BLaER1 treated with 17β-estradiol and CSF1 and Interleukin-3, amounts not matched to agents 10 nM and 100 nM (cell line): ENCODE measurements at regions not wholly inside any gene's neighbourhood (a gene's known extent, or its start where the extent isn't known, plus 50 kb on each side); places are given as distances from the start of the nearest gene placed in this dataset.
"Not testable (repeated sequence)": the region's sequence is repeated elsewhere in the genome, so short reads cannot be mapped to it uniquely, and the experiment has no call there.

Experiments
- H3K27ac ChIP-seq, 11 experiments: shearing (Covaris generic); formaldehyde crosslinking; 2 replicates each; pipeline ENCODE4 v1.8.1; 2022
- H3K27me3 ChIP-seq, 11 experiments: shearing (Covaris generic); formaldehyde crosslinking; 2 replicates each; pipeline ENCODE4 v1.8.1; 2022
- H3K36me3 ChIP-seq, 11 experiments: shearing (Covaris generic); formaldehyde crosslinking; 2 replicates each; pipeline ENCODE4 v1.8.1; 2022
- H3K4me1 ChIP-seq, 10 experiments: shearing (Covaris generic); formaldehyde crosslinking; 2 replicates each; pipeline ENCODE4 v1.8.1; 2022
- H3K4me2 ChIP-seq, 11 experiments: shearing (Covaris generic); formaldehyde crosslinking; 2 replicates each; pipeline ENCODE4 v1.8.1; 2022
- H3K4me3 ChIP-seq, 10 experiments: shearing (Covaris generic); formaldehyde crosslinking; 2 replicates each; pipeline ENCODE4 v1.8.1; 2022
- H3K9ac ChIP-seq, 11 experiments: shearing (Covaris generic); formaldehyde crosslinking; 2 replicates each; pipeline ENCODE4 v1.8.1; 2022
- H3K9me3 ChIP-seq, 11 experiments: shearing (Covaris generic); formaldehyde crosslinking; replicated peaks in 1 of 11; 2 replicates each; pipeline ENCODE4 v1.8.1; 2022
- H4K20me1 ChIP-seq, 11 experiments: shearing (Covaris generic); formaldehyde crosslinking; 2 replicates each; pipeline ENCODE4 v1.8.1; 2022
- Cebpa-rat ChIP-seq, 11 experiments: shearing (Covaris generic); IDR thresholded peaks; 2 replicates each; pipeline ENCODE4 v1.8.1; 2022

- TF ChIP-seq Cebpa-rat (IDR thresholded peaks at IDR 0.05), result no peak
- Histone ChIP-seq H3K27me3 (no peaks in the 10 kb centered on the region), H3K27ac (no peak overlapping the region), H3K4me1 (no peaks in the 10 kb centered on the region), H3K9ac (no peak overlapping the region), H3K9me3 (no peaks in the 10 kb centered on the region; a peak in 1 of 22 replicates), H3K4me3 (no peak overlapping the region), H3K4me2 (no peak overlapping the region), H3K36me3 (no peaks in the 10 kb centered on the region), H4K20me1 (no peaks in the 10 kb centered on the region)
These were observed 155.9 kb upstream of the CCNG1 start for GRCh38 chr5:163281512-163281911.

GRCh38 chr5:163293836-163294235, 143.6 kb upstream of the CCNG1 start:
- Histone ChIP-seq H3K4me1 (no peaks in the 10 kb centered on the region), H4K20me1 (no peaks in the 10 kb centered on the region), H3K27me3 (no peaks in the 10 kb centered on the region), H3K9ac (no peak overlapping the region), H3K36me3 (no peaks in the 10 kb centered on the region), H3K4me3 (no peak overlapping the region), H3K4me2 (no peak overlapping the region), H3K27ac (no peak overlapping the region), H3K9me3 (no peaks in the 10 kb centered on the region)
- TF ChIP-seq Cebpa-rat (IDR thresholded peaks at IDR 0.05), result no peak

- Histone ChIP-seq H3K27me3 (no peaks in the 10 kb centered on the region), H3K36me3 (no peaks in the 10 kb centered on the region), H3K4me1 (peaks cover 0 to 2% (median 0%) of the 10 kb centered on the region in 10 experiments; a peak in 6 of 20 replicates), H3K9me3 (no peaks in the 10 kb centered on the region), H3K9ac (no peak overlapping the region), H3K27ac (no peak overlapping the region), H3K4me2 (no peak overlapping the region), H4K20me1 (no peaks in the 10 kb centered on the region), H3K4me3 (no peak overlapping the region)
- TF ChIP-seq Cebpa-rat (IDR thresholded peaks at IDR 0.05), result no peak
These were observed 133.7 kb upstream of the CCNG1 start for GRCh38 chr5:163303718-163304117.

GRCh38 chr5:163305655-163306054, 131.7 kb upstream of the CCNG1 start:
- H3K36me3 ChIP-seq, result no peaks in the 10 kb centered on the region
- no peak overlapping the region for H3K27ac ChIP-seq
- no peak overlapping the region for H3K4me3 ChIP-seq
- H3K9me3 ChIP-seq, result peaks cover 0 to 6% (median 2%) of the 10 kb centered on the region in 11 experiments; a peak in 13 of 22 replicates
- no peaks in the 10 kb centered on the region for H3K27me3 ChIP-seq
- H3K4me2 ChIP-seq, result no peak overlapping the region
- H4K20me1 ChIP-seq, result no peaks in the 10 kb centered on the region
- TF ChIP-seq Cebpa-rat (IDR thresholded peaks at IDR 0.05), result no peak
- no peak overlapping the region for H3K9ac ChIP-seq
- H3K4me1 ChIP-seq, result peaks cover 0 to 20% (median 16%) of the 10 kb centered on the region in 10 experiments; a peak in 13 of 20 replicates

GRCh38 chr5:163306421-163306820, 131.0 kb upstream of the CCNG1 start:
- H3K4me1 ChIP-seq, result peaks cover 0 to 28% (median 23%) of the 10 kb centered on the region in 10 experiments; a peak in 13 of 20 replicates
- no peak overlapping the region for H3K4me2 ChIP-seq
- H3K9me3 ChIP-seq, result peaks cover 0 to 14% (median 8%) of the 10 kb centered on the region in 11 experiments; a peak in 16 of 22 replicates
- H3K27me3 ChIP-seq, result no peaks in the 10 kb centered on the region
- no peak for TF ChIP-seq Cebpa-rat (IDR thresholded peaks at IDR 0.05)
- no peak overlapping the region for H3K27ac ChIP-seq
- H4K20me1 ChIP-seq, result no peaks in the 10 kb centered on the region
- H3K9ac ChIP-seq, result no peak overlapping the region
- H3K4me3 ChIP-seq, result no peak overlapping the region
- no peaks in the 10 kb centered on the region for H3K36me3 ChIP-seq

GRCh38 chr5:163309914-163310313, 127.5 kb upstream of the CCNG1 start:
- Histone ChIP-seq H3K27me3 (no peaks in the 10 kb centered on the region), H3K4me3 (no peak overlapping the region), H3K27ac (peak overlapping the region in 6 of 11 experiments; percentile 31 to 71 (median 54); a peak in 10 of 22 replicates), H3K4me1 (peaks cover 0 to 38% (median 27%) of the 10 kb centered on the region in 10 experiments; a peak in 13 of 20 replicates), H3K4me2 (peak overlapping the region in 6 of 11 experiments; percentile 14 to 65 (median 53); a peak in 12 of 22 replicates), H3K9me3 (peaks cover 29 to 48% (median 41%) of the 10 kb centered on the region in 11 experiments), H4K20me1 (no peaks in the 10 kb centered on the region), H3K9ac (no peak overlapping the region), H3K36me3 (peaks cover 0 to 4% (median 0%) of the 10 kb centered on the region in 11 experiments; a peak in 2 of 22 replicates)
- TF ChIP-seq Cebpa-rat (IDR thresholded peaks at IDR 0.05), result no peak

GRCh38 chr5:163310997-163311396, 126.4 kb upstream of the CCNG1 start:
- no peak for TF ChIP-seq Cebpa-rat (IDR thresholded peaks at IDR 0.05)
- Histone ChIP-seq H3K4me1 (peaks cover 0 to 38% (median 27%) of the 10 kb centered on the region in 10 experiments; a peak in 13 of 20 replicates), H3K36me3 (peaks cover 0 to 4% (median 0%) of the 10 kb centered on the region in 11 experiments; a peak in 2 of 22 replicates), H4K20me1 (no peaks in the 10 kb centered on the region), H3K27ac (peak overlapping the region in 6 of 11 experiments; percentile 17 to 71 (median 54); a peak in 10 of 22 replicates), H3K9ac (no peak overlapping the region), H3K9me3 (peaks cover 29 to 59% (median 41%) of the 10 kb centered on the region in 11 experiments), H3K4me2 (peak overlapping the region in 7 of 11 experiments; percentile 14 to 65 (median 51); a peak in 14 of 22 replicates), H3K27me3 (no peaks in the 10 kb centered on the region), H3K4me3 (peak overlapping the region in 3 of 10 experiments; percentile 4 to 34 (median 32); a peak in 2 of 20 replicates)

- Histone ChIP-seq H3K4me1 (peaks cover 0 to 38% (median 27%) of the 10 kb centered on the region in 10 experiments; a peak in 13 of 20 replicates), H4K20me1 (no peaks in the 10 kb centered on the region), H3K9ac (no peak overlapping the region), H3K36me3 (peaks cover 0 to 4% (median 0%) of the 10 kb centered on the region in 11 experiments; a peak in 2 of 22 replicates), H3K4me2 (no peak overlapping the region), H3K27ac (no peak overlapping the region), H3K4me3 (peak overlapping the region in 1 of 10 experiments; percentile 7; a peak in 1 of 20 replicates), H3K9me3 (peaks cover 29 to 59% (median 41%) of the 10 kb centered on the region in 11 experiments), H3K27me3 (no peaks in the 10 kb centered on the region)
- TF ChIP-seq Cebpa-rat (IDR thresholded peaks at IDR 0.05), result no peak
These were observed 124.8 kb upstream of the CCNG1 start for GRCh38 chr5:163312598-163312997.

- H3K9ac ChIP-seq, H3K4me2 ChIP-seq, H4K20me1 ChIP-seq, H3K4me3 ChIP-seq, H3K27ac ChIP-seq, H3K27me3 ChIP-seq, H3K36me3 ChIP-seq: not testable (repeated sequence)
- H3K4me1 ChIP-seq, result peaks cover 0 to 38% (median 27%) of the 10 kb centered on the region in 10 experiments; a peak in 13 of 20 replicates
- H3K9me3 ChIP-seq, result peaks cover 29 to 59% (median 41%) of the 10 kb centered on the region in 11 experiments
These were observed 124.3 kb upstream of the CCNG1 start for GRCh38 chr5:163313049-163313448.

- not testable (repeated sequence) for H3K27ac ChIP-seq, H3K27me3 ChIP-seq, H3K4me2 ChIP-seq, H4K20me1 ChIP-seq, H3K36me3 ChIP-seq, H3K9ac ChIP-seq, H3K4me3 ChIP-seq
- H3K4me1 ChIP-seq, result peaks cover 0 to 11% (median 4%) of the 10 kb centered on the region in 10 experiments; a peak in 10 of 20 replicates
- H3K9me3 ChIP-seq, result peaks cover 29 to 50% (median 35%) of the 10 kb centered on the region in 11 experiments
These were observed 121.0 kb upstream of the CCNG1 start for GRCh38 chr5:163316374-163316773.
